ENCODE measurements at regions not wholly inside any gene's neighbourhood (a gene's known extent, or its start where the extent isn't known, plus 50 kb on each side); places are given as distances from the start of the nearest gene placed in this dataset.

- Histone ChIP-seq H3K4me3 (replicated peaks in 1 of 3; ENCODE audit: insufficient read depth in 1 of 3, low read depth in 1 of 3, low read length in 3 of 3) (no peak overlapping the region), H3K79me2 (ENCODE audit: control insufficient read depth, insufficient read depth, low read length) (no peaks in the 10 kb centered on the region), H3K27me3 (ENCODE audit: control insufficient read depth in 2 of 2, insufficient read depth in 2 of 2, low read length in 2 of 2) (no peaks in the 10 kb centered on the region), H4K20me1 (replicated peaks; ENCODE audit: control insufficient read depth, extremely low read depth, insufficient read depth, low read length) (no peaks in the 10 kb centered on the region), H3K27ac (ENCODE audit: insufficient read depth, low read depth, low read length) (no peak overlapping the region), H3K4me2 (ENCODE audit: insufficient read depth, low read length) (no peak overlapping the region), H3K4me1 (ENCODE audit: control insufficient read depth, extremely low read depth, insufficient read depth, low read length) (no peaks in the 10 kb centered on the region), H3K36me3 (ENCODE audit: control insufficient read depth in 2 of 2, extremely low read depth in 1 of 2, insufficient read depth in 2 of 2, low read length in 2 of 2) (no peaks in the 10 kb centered on the region), H3K9me1 (replicated peaks; ENCODE audit: control insufficient read depth, extremely low read depth, insufficient read depth, low read length) (no peaks in the 10 kb centered on the region), H2AFZ (ENCODE audit: low read depth, low read length) (no peak overlapping the region), H3K9ac (replicated peaks; ENCODE audit: extremely low read depth, insufficient read depth, low read length) (no peak overlapping the region), H3K9me3 (replicated peaks; ENCODE audit: control insufficient read depth, insufficient read depth, low read length) (no peaks in the 10 kb centered on the region)
- FAIRE-seq (no peak), DNase-seq (ENCODE audit: low read depth, low spot score) (no peak)
- dilution Hi-C loops (cut with MboI; ENCODE audit: extremely low pct_ligation_motif_present, low sequenced_read_pairs): no loop called here
- intact Hi-C loops (cut with micrococcal nuclease): no loop called here
- POLR2A ChIA-PET: no interaction called here
- BruUV-seq (replicated peaks): no TSS peak
- TF ChIP-seq POLR2AphosphoS5 (IDR thresholded peaks at IDR 0.05; ENCODE audit: insufficient read depth, low read depth, low read length) (no peak), JUN (IDR thresholded peaks at IDR 0.05; ENCODE audit: borderline replicate concordance, insufficient read depth, insufficient read length, low read depth) (no peak), MAX (IDR thresholded peaks at IDR 0.05; ENCODE audit: insufficient read depth, insufficient read length) (no peak), EZH2 (IDR thresholded peaks at IDR 0.05; ENCODE audit: borderline replicate concordance, low read depth, low read length, severe bottlenecking) (no peak), MYC (IDR thresholded peaks at IDR 0.05; ENCODE audit: low read depth, low read length) (no peak), GATA2 (IDR thresholded peaks at IDR 0.05; ENCODE audit: insufficient read depth, insufficient read length, low read depth, low read length) (no peak), FOS (IDR thresholded peaks at IDR 0.05; ENCODE audit: borderline replicate concordance, insufficient read depth, low read length) (no peak), POLR2A (IDR thresholded peaks at IDR 0.05; ENCODE audit: low read depth, low read length) (no peak)
- TF ChIP-seq, protein P1, sequence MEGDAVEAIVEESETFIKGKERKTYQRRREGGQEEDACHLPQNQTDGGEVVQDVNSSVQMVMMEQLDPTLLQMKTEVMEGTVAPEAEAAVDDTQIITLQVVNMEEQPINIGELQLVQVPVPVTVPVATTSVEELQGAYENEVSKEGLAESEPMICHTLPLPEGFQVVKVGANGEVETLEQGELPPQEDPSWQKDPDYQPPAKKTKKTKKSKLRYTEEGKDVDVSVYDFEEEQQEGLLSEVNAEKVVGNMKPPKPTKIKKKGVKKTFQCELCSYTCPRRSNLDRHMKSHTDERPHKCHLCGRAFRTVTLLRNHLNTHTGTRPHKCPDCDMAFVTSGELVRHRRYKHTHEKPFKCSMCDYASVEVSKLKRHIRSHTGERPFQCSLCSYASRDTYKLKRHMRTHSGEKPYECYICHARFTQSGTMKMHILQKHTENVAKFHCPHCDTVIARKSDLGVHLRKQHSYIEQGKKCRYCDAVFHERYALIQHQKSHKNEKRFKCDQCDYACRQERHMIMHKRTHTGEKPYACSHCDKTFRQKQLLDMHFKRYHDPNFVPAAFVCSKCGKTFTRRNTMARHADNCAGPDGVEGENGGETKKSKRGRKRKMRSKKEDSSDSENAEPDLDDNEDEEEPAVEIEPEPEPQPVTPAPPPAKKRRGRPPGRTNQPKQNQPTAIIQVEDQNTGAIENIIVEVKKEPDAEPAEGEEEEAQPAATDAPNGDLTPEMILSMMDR (IDR thresholded peaks at IDR 0.05; ENCODE audit: extremely low read depth in 1 of 2, insufficient read depth in 1 of 2, low read depth in 1 of 2, low read length in 2 of 2): no peak
- CTCF ChIA-PET: interaction anchor here (0.6 to 1.2 kb wide), 2 partner anchors 10 to 39 kb away, joined by 3 read pairs; no protein-coding TSS in a partner anchor
Measured at GRCh38 chr3:190772831-190773230, 89.7 kb downstream of the GMNC start.
